Stomach (tissue), 4 donors: ENCODE measurements at regions not wholly inside any gene's neighbourhood (a gene's known extent, or its start where the extent isn't known, plus 50 kb on each side); places are given as distances from the start of the nearest gene placed in this dataset.

Experiments used
- EP300 ChIP-seq: sonication (generic); formaldehyde crosslinking; IDR thresholded peaks from one replicate; pipeline ENCODE4 v1.6.1; 2017; ENCODE audit warnings: antibody characterized with exemption
- POLR2A ChIP-seq, 4 donors: fragments of 450-650 bp; IDR thresholded peaks; one replicate each; pipeline ENCODE4 v1.6.1; 2016; ENCODE audit warnings: antibody characterized with exemption in 4 of 4, control low read depth in 2 of 4, mild to moderate bottlenecking in 1 of 4, moderate library complexity in 1 of 4
- POLR2AphosphoS5 ChIP-seq, 3 donors: sonication (generic); formaldehyde crosslinking; IDR thresholded peaks; one replicate each; pipeline ENCODE4 v1.6.1; 2016; ENCODE audit warnings: antibody characterized with exemption in 3 of 3
- TF ChIP-seq, protein P1 (sequence below), 7 experiments: fragments of 450-650 bp in 4 of 7; fragments of 200-600 bp in 3 of 7; sonication (generic) in 3 of 7; IDR thresholded peaks; one replicate each; pipeline ENCODE4 v1.5.1; 2016 to 2019; ENCODE audit warnings: antibody characterized with exemption in 7 of 7, control low read depth in 2 of 7, mild to moderate bottlenecking in 1 of 7

DNA sequence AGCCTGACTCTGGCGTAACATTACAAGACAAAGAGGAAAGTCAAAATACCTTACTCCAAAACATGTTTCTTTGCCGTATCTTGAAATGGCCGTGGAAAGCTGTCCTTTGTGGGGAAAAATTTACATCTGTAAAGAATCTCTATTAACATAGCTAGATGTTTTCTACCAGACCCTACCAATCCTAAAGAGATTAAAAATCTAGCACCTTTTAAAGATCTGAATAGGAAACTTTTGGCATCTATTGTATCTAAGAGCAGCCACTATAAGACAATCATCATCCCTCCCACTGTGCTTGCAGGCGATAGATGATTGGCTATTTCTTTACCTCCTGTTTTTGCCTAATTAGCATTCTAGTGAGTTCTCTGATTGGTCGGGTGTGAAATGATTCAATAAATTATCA lies 82.5 kb upstream of the SNCAIP start:
- TF ChIP-seq, protein P1, sequence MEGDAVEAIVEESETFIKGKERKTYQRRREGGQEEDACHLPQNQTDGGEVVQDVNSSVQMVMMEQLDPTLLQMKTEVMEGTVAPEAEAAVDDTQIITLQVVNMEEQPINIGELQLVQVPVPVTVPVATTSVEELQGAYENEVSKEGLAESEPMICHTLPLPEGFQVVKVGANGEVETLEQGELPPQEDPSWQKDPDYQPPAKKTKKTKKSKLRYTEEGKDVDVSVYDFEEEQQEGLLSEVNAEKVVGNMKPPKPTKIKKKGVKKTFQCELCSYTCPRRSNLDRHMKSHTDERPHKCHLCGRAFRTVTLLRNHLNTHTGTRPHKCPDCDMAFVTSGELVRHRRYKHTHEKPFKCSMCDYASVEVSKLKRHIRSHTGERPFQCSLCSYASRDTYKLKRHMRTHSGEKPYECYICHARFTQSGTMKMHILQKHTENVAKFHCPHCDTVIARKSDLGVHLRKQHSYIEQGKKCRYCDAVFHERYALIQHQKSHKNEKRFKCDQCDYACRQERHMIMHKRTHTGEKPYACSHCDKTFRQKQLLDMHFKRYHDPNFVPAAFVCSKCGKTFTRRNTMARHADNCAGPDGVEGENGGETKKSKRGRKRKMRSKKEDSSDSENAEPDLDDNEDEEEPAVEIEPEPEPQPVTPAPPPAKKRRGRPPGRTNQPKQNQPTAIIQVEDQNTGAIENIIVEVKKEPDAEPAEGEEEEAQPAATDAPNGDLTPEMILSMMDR (IDR thresholded peaks at IDR 0.05): no peak
- TF ChIP-seq EP300 (no peak), POLR2A (IDR thresholded peaks at IDR 0.05) (no peak), POLR2AphosphoS5 (IDR thresholded peaks at IDR 0.05) (no peak)
